Panc1 (cell line): ENCODE measurements at regions not wholly inside any gene's neighbourhood (a gene's known extent, or its start where the extent isn't known, plus 50 kb on each side); places are given as distances from the start of the nearest gene placed in this dataset.
"Not testable (repeated sequence)": the region's sequence is repeated elsewhere in the genome, so short reads cannot be mapped to it uniquely, and the experiment has no call there.

Experiments
- CTCF ChIP-seq: fragments of 450-650 bp; IDR thresholded peaks from 2 replicates; pipeline ENCODE4 v1.5.1; 2017; ENCODE audit warnings: mild to moderate bottlenecking
- REST ChIP-seq, 2 experiments: IDR thresholded peaks; 2 replicates each; pipeline ENCODE4 v1.6.1; 2011 to 2012; ENCODE audit warnings: low read depth in 2 of 2, control low read depth in 1 of 2, low read length in 1 of 2, mild to moderate bottlenecking in 1 of 2, moderate library complexity in 1 of 2; ENCODE audit not compliant: insufficient read depth in 1 of 2

- not testable (repeated sequence) for TF ChIP-seq REST (IDR thresholded peaks at IDR 0.05; ENCODE audit: insufficient read depth in 1 of 2, low read depth in 2 of 2, low read length in 1 of 2); CTCF
Measured at GRCh38 chr9:36493564-36493963, 79.1 kb upstream of the MELK start.
